IMR-90 (cell line): ENCODE measurements at regions not wholly inside any gene's neighbourhood (a gene's known extent, or its start where the extent isn't known, plus 50 kb on each side); places are given as distances from the start of the nearest gene placed in this dataset.

ENCODE experiments used
- ATAC-seq: fragments of 200-7000 bp; cut with Tn5 transposase; 2 replicates; pipeline ENCODE4 v1.9.1; 2020; ENCODE audit warnings: low read depth, mild to moderate bottlenecking, moderate library complexity
- BruUV-seq: library from RNA; stranded (reverse); fragments of 400-500 nt; replicated peaks from 2 replicates; lab custom pipeline; 2021; lab: Mats Ljungman, UMichigan
- CTCF ChIA-PET: fragments of 300-600 bp; formaldehyde crosslinking; extraction: SDS; loops from one replicate; lab custom pipeline; 2021; ENCODE audit warnings: antibody characterized with exemption; lab: Yijun Ruan, JAX
- POLR2A ChIA-PET: fragments of 300-600 bp; sonication (Branson Sonifier 250); formaldehyde crosslinking; loops from one replicate; lab custom pipeline; 2022; ENCODE audit warnings: antibody characterized with exemption; ENCODE audit not compliant: unreplicated experiment; lab: Charles Lee
- DNase-seq: peaks from one replicate; pipeline ENCODE4 v3.0.0; 2013
- H2AFZ ChIP-seq: replicated peaks from 2 replicates; pipeline ENCODE3; 2013; ENCODE audit warnings: low read length, mild to moderate bottlenecking; ENCODE audit not compliant: poor library complexity
- H2AK5ac ChIP-seq: 2 replicates; pipeline ENCODE4 v1.6.1; 2013; ENCODE audit warnings: low read depth, low read length, inconsistent platforms
- H2AK9ac ChIP-seq: replicated peaks from 2 replicates; pipeline ENCODE3; 2013; ENCODE audit warnings: mild to moderate bottlenecking, low read depth, low read length, moderate library complexity; ENCODE audit not compliant: poor library complexity
- H2BK120ac ChIP-seq: 2 replicates; pipeline ENCODE4 v1.6.1; 2013; ENCODE audit warnings: low read depth, low read length, inconsistent platforms
- H2BK15ac ChIP-seq: 3 replicates; pipeline ENCODE4 v1.6.1; 2013; ENCODE audit warnings: low read depth, low read length, inconsistent platforms
- H2BK20ac ChIP-seq: 2 replicates; pipeline ENCODE4 v1.6.1; 2013; ENCODE audit warnings: low read depth, mild to moderate bottlenecking, inconsistent platforms, low read length, moderate library complexity
- H2BK5ac ChIP-seq: 2 replicates; pipeline ENCODE4 v1.6.1; 2013; ENCODE audit warnings: mild to moderate bottlenecking, low read depth, low read length, inconsistent platforms; ENCODE audit not compliant: poor library complexity, severe bottlenecking
- H3K14ac ChIP-seq: replicated peaks from 2 replicates; pipeline ENCODE4 v1.6.1; 2013; ENCODE audit warnings: low read depth, low read length, inconsistent platforms
- H3K18ac ChIP-seq: 2 replicates; pipeline ENCODE4 v1.6.1; 2013; ENCODE audit warnings: low read depth, low read length, control low read depth
- H3K23ac ChIP-seq: 2 replicates; pipeline ENCODE4 v1.6.1; 2013; ENCODE audit warnings: low read depth, low read length, inconsistent platforms
- H3K27ac ChIP-seq: 2 replicates; pipeline ENCODE4 v1.5.1; 2013; ENCODE audit warnings: mild to moderate bottlenecking, control low read depth, low read length; ENCODE audit not compliant: insufficient read depth
- H3K27me3 ChIP-seq: 2 replicates; pipeline ENCODE4 v1.6.1; 2013; ENCODE audit warnings: low read length; ENCODE audit not compliant: control insufficient read depth, insufficient read depth
- H3K36me3 ChIP-seq: 2 replicates; pipeline ENCODE4 v1.6.1; 2013; ENCODE audit warnings: low read length, mixed read lengths; ENCODE audit not compliant: control insufficient read depth, insufficient read depth
- H3K4ac ChIP-seq: 2 replicates; pipeline ENCODE4 v1.6.1; 2013; ENCODE audit warnings: low read depth, low read length, inconsistent platforms
- H3K4me1 ChIP-seq: 2 replicates; pipeline ENCODE4 v1.6.1; 2013; ENCODE audit warnings: low read length, mixed read lengths; ENCODE audit not compliant: control insufficient read depth, insufficient read depth
- H3K4me2 ChIP-seq: 2 replicates; pipeline ENCODE4 v1.6.1; 2013; ENCODE audit warnings: low read depth, mild to moderate bottlenecking, control low read depth, low read length, moderate library complexity
- H3K4me3 ChIP-seq: 2 replicates; pipeline ENCODE4 v1.5.1; 2013; ENCODE audit warnings: low read depth, mild to moderate bottlenecking, control low read depth, low read length, moderate library complexity; ENCODE audit not compliant: insufficient read depth
- H3K56ac ChIP-seq: 2 replicates; pipeline ENCODE4 v1.6.1; 2013; ENCODE audit warnings: low read length, inconsistent platforms; ENCODE audit not compliant: insufficient read depth; ENCODE audit errors: extremely low read depth
- H3K79me1 ChIP-seq, 2 experiments: 2 replicates each; pipeline ENCODE4 v1.6.1; 2013; ENCODE audit warnings: low read length in 2 of 2, inconsistent platforms in 1 of 2, low read depth in 1 of 2
- H3K9ac ChIP-seq: 2 replicates; pipeline ENCODE4 v1.6.1; 2013; ENCODE audit warnings: low read depth, low read length, control low read depth
- H3K9me1 ChIP-seq: 2 replicates; pipeline ENCODE4 v1.6.1; 2013; ENCODE audit warnings: low read length, inconsistent platforms; ENCODE audit not compliant: insufficient read depth
- H3K9me3 ChIP-seq: 2 replicates; pipeline ENCODE4 v1.6.1; 2013; ENCODE audit warnings: low read length; ENCODE audit not compliant: control insufficient read depth, insufficient read depth
- H4K20me1 ChIP-seq: 2 replicates; pipeline ENCODE4 v1.6.1; 2013; ENCODE audit warnings: low read length, inconsistent platforms; ENCODE audit not compliant: insufficient read depth
- H4K5ac ChIP-seq: 2 replicates; pipeline ENCODE4 v1.6.1; 2013; ENCODE audit warnings: mild to moderate bottlenecking, low read depth, low read length, control low read depth
- H4K8ac ChIP-seq, 2 experiments: 2 replicates each; pipeline ENCODE4 v1.6.1; 2013; ENCODE audit warnings: low read depth in 2 of 2, low read length in 2 of 2, control low read depth in 1 of 2, inconsistent platforms in 1 of 2
- H4K91ac ChIP-seq: 2 replicates; pipeline ENCODE4 v1.6.1; 2013; ENCODE audit warnings: low read depth, low read length, inconsistent platforms; ENCODE audit not compliant: insufficient read depth
- BHLHE40 ChIP-seq: fragments of 150-350 bp; IDR thresholded peaks from 2 replicates; pipeline ENCODE4 v1.6.1; 2016; ENCODE audit warnings: mild to moderate bottlenecking, low read depth, low read length
- CEBPB ChIP-seq: IDR thresholded peaks from 2 replicates; pipeline ENCODE4 v1.6.1; 2012; ENCODE audit warnings: low read depth, low read length, improper control_type of control experiment
- CTCF ChIP-seq: conservative IDR thresholded peaks from 2 replicates; pipeline ENCODE4 v1.5.1; 2012; ENCODE audit warnings: mild to moderate bottlenecking, low read depth, low read length, improper control_type of control experiment
- ELK1 ChIP-seq: fragments of 150-350 bp; IDR thresholded peaks from 2 replicates; pipeline ENCODE4 v1.6.1; 2016; ENCODE audit warnings: low read depth, mild to moderate bottlenecking, low read length, moderate library complexity, borderline replicate concordance
- FOS ChIP-seq: fragments of 150-350 bp; IDR thresholded peaks from 2 replicates; pipeline ENCODE4 v1.6.1; 2016; ENCODE audit warnings: low read depth, low read length
- MXI1 ChIP-seq: IDR thresholded peaks from 2 replicates; pipeline ENCODE4 v1.6.1; 2012; ENCODE audit warnings: low read depth, mild to moderate bottlenecking, low read length, moderate library complexity, borderline replicate concordance
- NFE2L2 ChIP-seq: fragments of 150-350 bp; IDR thresholded peaks from 2 replicates; pipeline ENCODE4 v1.6.1; 2016; ENCODE audit warnings: low read depth, mild to moderate bottlenecking, low read length
- POLR2A ChIP-seq: IDR thresholded peaks from 2 replicates; pipeline ENCODE4 v1.6.1; 2012; ENCODE audit warnings: mild to moderate bottlenecking, low read depth, low read length
- RAD21 ChIP-seq: IDR thresholded peaks from 2 replicates; pipeline ENCODE4 v1.6.1; 2012; ENCODE audit warnings: low read length, improper control_type of control experiment
- RFX5 ChIP-seq: IDR thresholded peaks from 2 replicates; pipeline ENCODE4 v1.8.0; 2012; ENCODE audit warnings: low read depth, mild to moderate bottlenecking, low read length, moderate library complexity
- SMC3 ChIP-seq: fragments of 150-350 bp; IDR thresholded peaks from 2 replicates; pipeline ENCODE4 v1.6.1; 2016; ENCODE audit warnings: low read depth, mild to moderate bottlenecking, antibody characterized with exemption, low read length, moderate library complexity
- USF2 ChIP-seq: fragments of 150-350 bp; IDR thresholded peaks from 2 replicates; pipeline ENCODE4 v1.6.1; 2017; ENCODE audit warnings: mild to moderate bottlenecking, antibody characterized with exemption, low read length, low read depth
- WGBS, 2 experiments: methylation state at CpG; one replicate each; pipeline versions ENCODE4 v1.1.5 to v1.1.7; 2013; ENCODE audit warnings: missing lambda C conversion rate in 2 of 2; ENCODE audit not compliant: insufficient read length in 1 of 2; ENCODE audit errors: extremely low coverage in 2 of 2; 5-methylcytosine and 5-hydroxymethylcytosine counted together
- dilution Hi-C: fragments of 300-500 bp; cut with HindIII; formaldehyde crosslinking; loops from one replicate; pipeline ENCODE4 v1.14.3; 2018; ENCODE audit warnings: low sequenced_read_pairs; ENCODE audit not compliant: unreplicated experiment
- in situ Hi-C: fragments of 300-500 bp; cut with MboI; formaldehyde crosslinking; loops from 3 replicates; pipeline ENCODE4 v1.14.3; 2019; ENCODE audit warnings: low sequenced_read_pairs, inconsistent platforms, mixed read lengths
- intact Hi-C: fragments of 100-400 bp; cut with micrococcal nuclease; formaldehyde crosslinking; loops from 2 replicates; pipeline ENCODE4 v1.10.0; 2022

- no peak overlapping the region for H4K5ac ChIP-seq
- no peaks in the 10 kb centered on the region for H3K9me1 ChIP-seq
- no peak overlapping the region for H4K8ac ChIP-seq
- no peaks in the 10 kb centered on the region for H3K4me1 ChIP-seq
- dilution Hi-C loops (no loop called here), in situ Hi-C loops (loop anchor here (5.0 kb wide), 1 partner anchor 110 kb away; no protein-coding TSS in a partner anchor), intact Hi-C loops (loop anchor here (1.0 to 10.0 kb wide), 4 partner anchors 107 to 503 kb away; partner anchors contain the start of gene HEBP2)
- CTCF ChIA-PET, result interaction anchor here (0.5 to 2.1 kb wide), 3 partner anchors 80 to 113 kb away, joined by 3 to 15 read pairs (median 7); no protein-coding TSS in a partner anchor
- H3K4me3 ChIP-seq, result no peak overlapping the region
- peaks cover 9% of the 10 kb centered on the region for H3K27me3 ChIP-seq
- H3K4ac ChIP-seq, result no peak overlapping the region
- H2BK20ac ChIP-seq, result no peak overlapping the region
- H4K91ac ChIP-seq, result no peak overlapping the region
- H2BK120ac ChIP-seq, result no peak overlapping the region
- no peak overlapping the region for H3K23ac ChIP-seq
- no TSS peak for BruUV-seq
- ATAC-seq, result peak; percentile 70
- H2BK15ac ChIP-seq, result no peak overlapping the region
- no peak overlapping the region for H2BK5ac ChIP-seq
- TF ChIP-seq NFE2L2 (no peak), RAD21 (peak; percentile 91), RFX5 (no peak), POLR2A (no peak), CTCF (peak; percentile 90), SMC3 (peak; percentile 93), CEBPB (no peak), BHLHE40 (no peak), ELK1 (no peak), FOS (no peak), MXI1 (no peak), USF2 (no peak)
- H3K79me1 ChIP-seq, result no peaks in the 10 kb centered on the region
- H3K14ac ChIP-seq, result no peak overlapping the region
- H2AK9ac ChIP-seq, result no peak overlapping the region
- no peaks in the 10 kb centered on the region for H3K9me3 ChIP-seq
- no peak overlapping the region for H3K9ac ChIP-seq
- no peak overlapping the region for H3K4me2 ChIP-seq
- no peak overlapping the region for H2AK5ac ChIP-seq
- H3K18ac ChIP-seq, result no peak overlapping the region
- peak; percentile 53 for DNase-seq
- H3K56ac ChIP-seq, result no peak overlapping the region
- H2AFZ ChIP-seq, result no peak overlapping the region
- no peak overlapping the region for H3K27ac ChIP-seq
- no CpG with 5 or more reads among the region's 6 CpGs for WGBS, 2 experiments
- H3K36me3 ChIP-seq, result no peaks in the 10 kb centered on the region
- H4K20me1 ChIP-seq, result no peaks in the 10 kb centered on the region
- POLR2A ChIA-PET, result no interaction called here
These were observed 105.4 kb downstream of the PERP start for GRCh38 chr6:138001750-138002349.
